ENCODE measurements at regions not wholly inside any gene's neighbourhood (a gene's known extent, or its start where the extent isn't known, plus 50 kb on each side); places are given as distances from the start of the nearest gene placed in this dataset.

DNA sequence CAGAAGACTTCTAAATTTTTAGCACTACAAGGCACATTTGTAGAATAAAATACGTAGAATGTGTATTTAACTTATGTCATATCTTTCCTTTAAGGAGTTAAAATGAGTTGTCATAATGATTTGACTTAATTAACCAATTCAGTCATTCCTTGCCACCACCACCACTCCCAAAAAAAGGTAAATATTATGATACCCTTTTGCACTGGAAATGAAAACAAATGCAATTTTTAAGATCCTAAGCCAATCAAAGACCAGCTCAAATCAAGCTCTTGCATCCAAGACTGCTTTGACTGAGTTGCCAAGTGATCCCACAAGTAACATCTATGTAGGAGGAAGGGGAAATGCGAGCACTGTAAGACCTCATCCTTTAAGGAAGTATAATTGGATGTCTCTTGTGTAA lies 426.6 kb upstream of the ATP11B start:
- no peak for DNase-seq

DNA sequence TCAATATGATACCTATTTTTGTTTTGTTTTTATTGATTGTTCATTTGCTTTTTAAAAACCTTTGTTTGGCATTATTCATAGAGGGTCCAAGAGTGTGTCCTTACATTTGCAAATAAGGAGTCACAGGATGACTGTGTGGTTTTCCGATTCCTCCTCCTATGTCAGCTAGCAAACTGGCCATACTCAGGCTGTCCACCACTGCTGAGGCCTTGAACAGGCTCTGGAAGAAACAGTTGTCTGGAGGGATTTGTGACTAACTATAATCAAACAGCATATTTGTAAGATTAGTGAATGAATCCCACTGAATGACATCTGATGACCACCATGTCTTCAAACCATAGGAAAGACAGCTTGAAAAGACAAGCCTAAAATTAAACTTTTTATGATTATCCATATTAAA lies 423.4 kb upstream of the ATP11B start:
- no peak for DNase-seq

DNA sequence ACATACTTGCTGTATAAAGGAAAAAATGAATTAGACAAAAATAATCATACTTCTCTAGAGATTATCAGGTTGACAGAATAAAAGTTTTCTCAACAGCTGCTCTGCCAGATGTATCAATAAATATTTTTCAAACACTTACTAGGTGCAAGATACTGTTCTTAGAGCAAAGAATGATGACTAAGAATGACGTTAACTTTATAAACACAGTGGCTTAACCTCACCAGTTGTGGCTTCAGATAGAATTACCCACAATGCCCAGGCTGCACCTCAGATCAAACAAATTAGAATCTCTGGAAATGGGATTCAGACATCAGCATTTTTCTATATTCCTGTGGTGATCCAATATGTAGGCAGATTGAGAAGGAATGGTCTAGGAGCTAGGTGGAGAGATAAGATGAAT lies 422.4 kb upstream of the ATP11B start:
- DNase-seq: peak; percentile 9

DNA sequence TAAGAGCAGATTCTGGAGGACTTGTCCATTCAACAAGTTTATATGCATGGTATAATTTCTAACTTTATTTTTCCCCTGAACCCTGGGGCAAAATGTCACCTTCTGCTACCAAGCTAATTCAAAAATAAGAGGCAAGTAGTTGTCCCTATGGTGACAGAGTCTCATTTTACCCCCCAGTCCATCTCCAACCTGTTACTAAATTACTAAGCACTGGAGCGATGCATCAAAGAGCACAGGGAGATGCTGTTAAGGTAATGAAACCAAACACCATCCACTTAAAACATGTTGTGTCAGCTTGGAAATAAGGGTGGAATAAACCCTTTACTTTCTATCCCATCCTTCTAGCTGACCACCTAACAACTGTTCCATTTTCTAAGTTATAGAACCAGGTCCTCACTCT lies 417.4 kb upstream of the ATP11B start:
- DNase-seq: peak; percentile 65

DNA sequence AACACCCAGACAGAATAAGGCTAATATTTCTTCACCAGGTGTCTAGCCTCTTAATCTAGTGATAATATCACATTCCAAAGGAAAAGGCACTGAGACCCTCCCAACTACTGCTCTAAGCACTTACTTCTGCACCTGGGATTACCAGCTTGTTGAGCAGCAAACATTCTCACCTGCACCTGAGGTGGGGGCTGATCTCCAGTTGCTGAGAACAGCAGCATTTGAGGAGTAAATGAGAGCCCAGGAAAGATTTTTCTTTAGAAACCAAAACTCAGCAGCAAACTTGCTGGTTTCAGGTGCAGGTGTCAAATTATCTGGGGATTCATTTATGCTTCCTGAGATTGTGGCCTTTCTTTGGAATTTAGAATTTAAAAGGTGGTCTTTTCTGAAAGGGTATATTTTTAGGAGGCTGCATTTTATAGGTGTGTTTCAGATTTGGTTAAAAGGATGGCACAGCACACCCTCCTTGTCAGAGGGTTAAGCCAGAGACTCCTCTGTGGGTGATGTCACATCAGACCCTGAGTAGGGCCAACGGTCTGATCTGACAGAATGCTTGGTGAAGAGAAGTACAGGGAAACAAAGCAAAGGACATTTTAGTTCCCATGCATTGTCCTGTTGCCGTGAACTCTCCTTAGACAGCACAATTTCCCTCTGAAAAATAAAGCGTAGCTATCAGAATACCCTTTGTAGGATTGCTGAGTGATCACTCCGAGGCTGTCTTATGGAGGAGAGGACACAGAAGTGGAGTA lies 411.0 kb upstream of the ATP11B start:
- no peak for DNase-seq

DNA sequence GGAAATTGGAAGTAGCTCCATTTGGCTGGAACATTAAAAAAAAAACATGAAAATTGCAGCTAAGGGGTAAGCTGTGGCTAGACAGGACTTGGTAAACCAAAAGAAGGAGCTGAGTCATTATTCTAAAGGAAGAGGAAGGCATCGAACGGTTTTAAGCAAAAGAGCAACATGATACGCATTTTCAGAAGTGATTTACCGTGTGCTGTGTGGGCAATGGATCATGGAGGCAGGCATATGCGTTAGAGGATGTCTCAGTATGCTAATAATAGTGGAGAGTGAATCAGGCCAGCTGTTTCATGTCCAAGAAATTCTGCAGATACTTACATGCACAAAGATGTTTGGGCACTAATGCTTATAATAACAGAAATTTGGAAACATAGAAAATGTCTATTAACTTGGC lies 409.1 kb upstream of the ATP11B start:
- DNase-seq: no peak

DNA sequence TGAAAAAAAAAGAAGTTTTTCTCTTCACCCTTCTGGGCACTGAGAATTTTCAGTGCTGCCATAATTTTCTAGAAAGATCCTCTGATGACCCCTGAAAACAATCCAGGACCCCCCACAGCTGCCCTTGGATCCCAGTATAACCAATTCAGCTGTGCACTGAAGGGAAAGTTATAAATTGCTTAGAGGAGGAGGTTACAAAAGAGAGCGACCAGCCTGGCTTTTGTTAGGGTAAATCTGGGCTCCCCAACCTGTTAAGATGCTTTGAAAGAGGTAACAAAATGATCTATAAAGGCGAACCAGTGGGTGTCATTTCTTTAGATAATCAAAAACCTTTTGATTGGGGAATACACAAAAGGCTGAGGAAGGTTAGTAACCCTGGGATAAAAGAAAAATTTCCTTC lies 407.9 kb upstream of the ATP11B start:
- DNase-seq: no peak

DNA sequence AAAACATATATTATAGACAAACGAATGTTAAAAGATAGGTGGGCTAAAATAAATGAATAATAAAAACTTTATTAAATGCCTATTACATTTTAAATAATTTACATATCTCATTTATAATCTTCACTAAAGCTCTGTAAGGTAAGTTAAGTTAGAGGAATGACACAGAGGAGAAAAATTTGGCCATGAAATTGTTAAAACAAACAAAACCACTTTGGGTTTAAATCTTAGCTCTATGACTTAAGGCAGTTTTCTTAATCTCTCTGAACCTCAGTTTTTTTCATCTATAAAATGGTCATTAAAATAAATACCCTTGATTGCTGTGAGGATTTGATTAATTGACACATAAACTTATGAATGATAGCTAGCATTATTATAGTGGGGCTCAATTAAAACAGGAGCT lies 404.8 kb upstream of the ATP11B start:
- DNase-seq: no peak

DNA sequence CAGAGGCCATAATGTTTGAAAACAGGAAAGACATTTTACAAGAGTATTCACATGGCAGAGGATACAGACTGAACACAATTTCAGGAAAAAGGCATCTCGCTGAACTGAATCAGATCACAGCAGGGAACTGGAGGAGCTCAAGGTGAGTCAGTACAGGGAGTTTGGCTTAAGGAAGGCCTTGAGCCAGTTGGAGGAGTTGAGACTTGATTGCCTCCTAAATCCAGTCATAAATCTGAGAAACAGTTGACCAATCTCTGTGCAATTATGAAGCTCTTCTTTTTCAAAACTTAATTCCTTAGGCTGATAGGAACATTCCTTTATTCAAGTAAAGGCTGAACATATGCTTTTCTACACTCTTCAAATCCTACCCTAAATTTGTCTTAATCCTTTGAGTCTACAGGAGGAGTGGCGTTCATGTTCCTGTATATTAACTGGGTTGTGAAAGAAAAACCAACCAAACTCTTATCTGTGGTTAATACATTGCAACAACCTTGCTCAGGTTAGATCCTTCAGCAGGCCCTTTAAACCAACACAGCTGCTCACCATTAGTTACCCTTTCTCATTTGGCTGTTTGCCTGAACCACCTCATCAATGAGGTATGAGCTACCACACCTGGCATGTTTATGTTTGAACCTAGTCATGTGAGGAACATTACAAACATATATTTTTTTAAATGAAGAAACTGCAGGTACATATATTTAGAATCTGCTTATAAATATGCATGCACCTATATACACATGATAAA lies 404.1 kb upstream of the ATP11B start:
- DNase-seq: peak; percentile 93

- DNase-seq: no peak
These were observed 402.9 kb upstream of the ATP11B start for GRCh38 chr3:182390421-182390820.

- peak; percentile 79 for DNase-seq
These were observed 400.9 kb upstream of the ATP11B start for GRCh38 chr3:182392182-182392937.

GRCh38 chr3:182393151-182393550 lies 400.2 kb upstream of the ATP11B start:
- peak; percentile 47 for DNase-seq

- DNase-seq: peak; percentile 41
These were observed 399.4 kb upstream of the ATP11B start for GRCh38 chr3:182393830-182394367.

DNA sequence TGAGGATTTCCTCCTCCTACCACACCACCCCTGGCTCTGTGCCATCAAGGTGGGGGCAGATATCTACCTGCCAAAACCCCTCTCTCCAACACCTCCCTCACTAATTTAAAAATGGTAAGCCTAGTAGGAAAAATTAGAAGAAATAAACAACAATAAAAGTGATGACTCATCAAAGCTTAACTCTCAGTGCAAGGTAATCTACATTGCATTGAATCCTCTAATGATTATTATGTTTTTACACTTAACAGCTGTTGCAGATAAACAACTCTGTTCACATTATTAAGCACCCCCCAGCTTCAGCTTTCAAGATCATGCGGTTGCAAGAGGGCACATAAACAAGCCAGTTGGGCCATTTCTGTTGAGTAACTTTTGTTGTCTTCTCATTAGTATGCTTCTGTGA lies 396.1 kb upstream of the ATP11B start:
- DNase-seq: no peak

DNA sequence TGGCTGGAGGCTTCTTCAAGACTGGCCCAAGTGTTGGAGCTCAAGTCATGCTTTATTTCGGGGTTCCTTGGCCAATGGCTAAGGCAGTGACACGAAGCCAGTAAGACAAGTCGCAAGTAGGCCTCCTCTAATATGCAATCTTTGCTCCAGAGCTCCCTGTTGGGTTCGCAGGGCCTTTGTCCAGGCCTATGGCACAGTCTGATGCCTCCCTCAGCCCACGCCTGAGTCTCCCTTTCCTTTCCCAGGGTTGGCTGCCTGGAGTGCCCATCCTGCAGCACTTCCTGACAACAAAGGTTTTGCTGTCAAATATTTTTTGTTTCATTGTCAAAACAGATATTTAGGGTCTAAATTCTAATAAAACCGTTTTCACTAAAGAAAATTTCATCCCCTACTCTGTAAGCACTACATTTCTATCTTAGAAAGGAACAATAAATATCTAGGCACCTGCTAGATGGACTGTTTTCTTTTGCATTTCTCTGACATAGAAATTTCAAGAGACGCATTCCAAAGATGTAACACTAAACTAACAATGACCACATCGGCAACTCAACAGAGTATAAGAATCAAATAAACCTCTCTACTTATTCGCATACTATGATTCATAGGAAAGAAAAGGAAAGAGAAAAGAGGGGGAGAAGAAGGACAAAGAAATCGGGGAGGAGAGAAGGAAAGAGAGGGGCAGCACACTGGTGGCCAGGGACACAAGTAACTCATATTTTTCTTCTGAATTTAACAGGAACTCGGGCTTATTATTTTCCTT lies 393.1 kb upstream of the ATP11B start:
- DNase-seq: no peak

GRCh38 chr3:182400838-182401237 lies 392.5 kb upstream of the ATP11B start:
- DNase-seq: no peak

DNA sequence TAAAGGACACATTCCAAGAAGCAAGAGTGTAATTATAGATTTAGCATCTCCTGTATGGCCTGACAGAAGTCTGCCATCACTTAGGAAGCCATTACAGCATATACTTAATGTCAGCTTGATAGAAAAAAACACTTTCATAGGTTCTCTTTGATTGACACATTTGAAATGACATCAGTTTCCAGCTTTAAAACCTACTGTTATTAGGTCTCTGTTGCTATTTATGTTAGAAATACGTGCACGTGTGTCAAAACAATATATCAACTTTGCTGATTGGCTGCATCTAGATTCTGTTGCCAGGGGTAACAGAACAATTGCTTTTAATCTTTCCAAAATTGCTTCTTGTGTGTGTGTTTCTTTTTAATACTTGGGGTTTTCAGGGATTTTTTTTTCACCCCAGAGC lies 389.3 kb upstream of the ATP11B start:
- DNase-seq: no peak

DNA sequence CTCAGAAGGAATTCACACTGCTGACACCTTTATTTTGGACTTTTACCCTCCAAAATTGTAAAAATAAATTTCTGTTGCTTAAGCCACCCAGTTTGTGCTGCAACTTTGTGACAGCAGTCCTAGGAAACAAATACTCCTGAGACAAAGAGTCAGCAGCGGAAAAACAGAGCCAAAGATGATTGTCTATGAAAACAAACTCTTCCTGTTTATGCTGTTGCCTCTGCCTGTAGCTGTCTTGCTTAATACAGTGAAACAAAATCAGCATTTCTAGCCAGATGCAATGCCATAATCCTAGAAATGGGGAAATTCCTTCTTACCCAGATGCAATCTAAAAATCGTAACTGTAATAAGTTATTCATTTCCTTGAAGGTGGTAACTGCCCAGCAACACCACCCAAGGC lies 387.5 kb upstream of the ATP11B start:
- no peak for DNase-seq

DNA sequence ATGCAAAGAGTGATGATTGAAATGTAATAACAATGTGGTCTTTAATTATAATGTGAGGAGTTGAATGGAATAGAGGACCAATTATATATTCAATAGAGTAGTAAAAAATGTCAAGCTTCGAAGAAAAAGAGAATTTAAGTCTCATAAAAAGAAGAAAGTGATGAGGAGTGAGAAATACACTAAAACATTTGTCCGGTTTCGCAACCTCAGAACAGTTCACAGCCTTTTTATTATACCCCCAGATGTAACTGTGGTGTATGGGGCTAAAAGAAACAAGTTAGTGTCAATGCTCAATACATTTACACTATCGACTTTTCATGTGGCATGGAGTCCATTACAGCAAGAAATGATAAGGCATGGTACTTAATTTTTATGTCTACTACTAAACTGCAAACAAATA lies 386.5 kb upstream of the ATP11B start:
- DNase-seq: no peak

DNA sequence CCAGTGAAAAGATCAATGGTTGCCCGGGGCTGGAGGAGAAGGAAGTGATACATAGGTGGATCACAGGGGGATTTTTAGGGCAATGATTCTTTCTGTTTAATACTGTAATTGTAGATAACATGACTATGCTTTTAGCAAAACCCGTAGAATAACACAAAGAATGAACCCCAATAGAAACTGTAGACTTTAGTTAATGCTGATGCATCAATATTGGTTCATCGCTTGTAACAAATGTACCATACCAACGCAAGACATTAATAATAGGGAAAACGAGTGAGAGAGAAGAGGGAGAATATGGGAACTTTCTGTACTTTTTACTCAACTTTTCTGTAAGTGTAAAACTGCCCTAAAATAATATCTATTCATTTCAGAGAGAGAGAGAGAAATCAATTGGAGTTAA lies 383.3 kb upstream of the ATP11B start:
- no peak for DNase-seq

- DNase-seq: no peak
These were observed 381.2 kb upstream of the ATP11B start for GRCh38 chr3:182412066-182412465.

DNA sequence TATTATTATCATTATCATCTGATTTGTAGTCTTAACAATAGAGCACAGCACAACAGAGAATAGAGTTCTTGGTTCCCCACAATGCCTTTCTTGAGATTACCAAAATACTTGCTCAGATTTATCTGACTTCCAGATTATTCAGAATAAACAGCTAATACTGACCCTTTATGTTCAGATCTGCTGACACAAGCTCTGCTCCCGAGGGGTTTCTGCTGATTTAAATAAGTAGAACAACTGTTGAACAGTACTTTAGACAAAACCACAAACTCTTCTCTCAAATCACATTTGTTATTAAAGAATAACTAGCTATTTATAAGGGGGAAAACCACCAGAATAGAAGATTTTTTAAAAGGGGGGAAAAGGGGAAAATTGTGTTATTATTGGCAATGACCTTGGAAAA lies 380.2 kb upstream of the ATP11B start:
- DNase-seq: no peak

- DNase-seq: no peak
These were observed 379.6 kb upstream of the ATP11B start for GRCh38 chr3:182413682-182414081.
